ENCODE measurements at regions not wholly inside any gene's neighbourhood (a gene's known extent, or its start where the extent isn't known, plus 50 kb on each side); places are given as distances from the start of the nearest gene placed in this dataset.

- 91 to 95% (median 93%) methylated on average over 8 of the region's 8 CpGs for WGBS, 5 donors
These were observed 251.5 kb upstream of the EEF2KMT start for GRCh38 chr16:5349101-5349500.

GRCh38 chr16:5347561-5347960 lies 250.0 kb upstream of the EEF2KMT start:
- H3K9me3 ChIP-seq = peaks cover 0 to 7% (median 0%) of the 10 kb centered on the region in 8 donors
- 87 to 94% (median 89%) methylated on average over 4 of the region's 4 CpGs for WGBS, 5 donors
- no peaks in the 10 kb centered on the region for H3K4me1 ChIP-seq
- intact Hi-C loops (cut with DNase I; ENCODE audit: low total_unique reads) = no loop called here
- no peak for DNase-seq
- peaks cover 0 to 3% (median 0%) of the 10 kb centered on the region in 7 donors for H3K27me3 ChIP-seq (replicated peaks in 1 of 7)
- TF ChIP-seq POLR2A (IDR thresholded peaks at IDR 0.05) (no peak), CTCF (IDR thresholded peaks at IDR 0.05 in 8 of 11, conservative IDR thresholded peaks at IDR 0.05 in 3 of 11) (no peak), POLR2AphosphoS5 (IDR thresholded peaks at IDR 0.05) (no peak)
- no peaks in the 10 kb centered on the region for H3K36me3 ChIP-seq
- no peak overlapping the region for H3K27ac ChIP-seq
- no peak overlapping the region for H3K4me3 ChIP-seq

More at GRCh38 chr16:5349101-5349500, 251.5 kb upstream of the EEF2KMT start:
- intact Hi-C loops (cut with DNase I; ENCODE audit: low total_unique reads) = no loop called here
- DNase-seq = no peak
- no peak overlapping the region for H3K27ac ChIP-seq
- TF ChIP-seq POLR2A (IDR thresholded peaks at IDR 0.05) (no peak), CTCF (IDR thresholded peaks at IDR 0.05 in 8 of 11, conservative IDR thresholded peaks at IDR 0.05 in 3 of 11) (no peak), POLR2AphosphoS5 (IDR thresholded peaks at IDR 0.05) (no peak)
- no peaks in the 10 kb centered on the region for H3K4me1 ChIP-seq
- H3K4me3 ChIP-seq = no peak overlapping the region
- no peaks in the 10 kb centered on the region for H3K36me3 ChIP-seq
- peaks cover 0 to 3% (median 0%) of the 10 kb centered on the region in 7 donors for H3K27me3 ChIP-seq (replicated peaks in 1 of 7)
- H3K9me3 ChIP-seq = peaks cover 0 to 7% (median 0%) of the 10 kb centered on the region in 8 donors

GRCh38 chr16:5336941-5337340 lies 239.3 kb upstream of the EEF2KMT start:
- intact Hi-C loops (cut with DNase I; ENCODE audit: low total_unique reads) = no loop called here
- H3K4me1 ChIP-seq = no peaks in the 10 kb centered on the region

GRCh38 chr16:5333991-5334390 lies 236.4 kb upstream of the EEF2KMT start:
- Histone ChIP-seq H3K27me3 (replicated peaks in 1 of 7) (peaks cover 0 to 12% (median 0%) of the 10 kb centered on the region in 7 donors), H3K4me3 (no peak overlapping the region), H3K4me1 (no peaks in the 10 kb centered on the region), H3K36me3 (no peaks in the 10 kb centered on the region), H3K27ac (no peak overlapping the region), H3K9me3 (peaks cover 0 to 20% (median 0%) of the 10 kb centered on the region in 8 donors)
- no peak for DNase-seq
- WGBS, 5 donors = 43 to 72% (median 45%) methylated on average over 4 of the region's 4 CpGs
- TF ChIP-seq POLR2A (IDR thresholded peaks at IDR 0.05) (no peak), CTCF (IDR thresholded peaks at IDR 0.05 in 8 of 11, conservative IDR thresholded peaks at IDR 0.05 in 3 of 11) (no peak), POLR2AphosphoS5 (IDR thresholded peaks at IDR 0.05) (no peak)
- intact Hi-C loops (cut with DNase I; ENCODE audit: low total_unique reads) = no loop called here

More at GRCh38 chr16:5336941-5337340, 239.3 kb upstream of the EEF2KMT start:
- TF ChIP-seq POLR2A (IDR thresholded peaks at IDR 0.05) (no peak), CTCF (IDR thresholded peaks at IDR 0.05 in 8 of 11, conservative IDR thresholded peaks at IDR 0.05 in 3 of 11) (no peak), POLR2AphosphoS5 (IDR thresholded peaks at IDR 0.05) (no peak)
- Histone ChIP-seq H3K27ac (no peak overlapping the region), H3K9me3 (no peaks in the 10 kb centered on the region), H3K36me3 (no peaks in the 10 kb centered on the region), H3K27me3 (replicated peaks in 1 of 7) (peaks cover 0 to 27% (median 0%) of the 10 kb centered on the region in 7 donors), H3K4me3 (no peak overlapping the region)
- 41 to 59% (median 48%) methylated on average over 6 of the region's 6 CpGs for WGBS, 5 donors
- no peak for DNase-seq
